NCI-H345 treated with DMSO at 0.1 percent for 48 hours (cell line): ENCODE measurements at regions not wholly inside any gene's neighbourhood (a gene's known extent, or its start where the extent isn't known, plus 50 kb on each side); places are given as distances from the start of the nearest gene placed in this dataset.

Source experiments
- DNase-seq: peaks from one replicate; lab custom pipeline; 2025; ENCODE audit not compliant: unreplicated experiment; lab: John Stamatoyannopoulos, UW

DNA sequence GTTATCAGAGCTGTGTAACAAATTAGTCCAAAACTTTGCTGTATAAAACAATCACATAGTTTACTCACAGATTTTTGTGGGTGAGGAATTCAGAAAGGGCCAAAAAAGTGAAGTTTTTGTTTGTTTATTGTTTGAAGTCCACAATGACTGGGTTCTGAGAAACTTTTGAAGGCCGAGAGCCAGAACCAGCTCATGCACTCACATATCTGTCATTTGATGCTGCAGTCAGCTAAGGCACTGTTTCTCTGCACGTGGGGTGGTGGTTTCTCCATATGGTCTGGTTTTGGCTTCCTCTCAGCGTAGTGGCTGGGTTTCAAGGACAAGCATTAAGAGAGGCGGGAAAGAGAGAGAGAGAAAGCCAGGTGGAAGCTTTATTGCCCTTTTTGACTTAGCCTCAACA is 131.8 kb downstream of the TWIST2 start:
- no peak for DNase-seq

DNA sequence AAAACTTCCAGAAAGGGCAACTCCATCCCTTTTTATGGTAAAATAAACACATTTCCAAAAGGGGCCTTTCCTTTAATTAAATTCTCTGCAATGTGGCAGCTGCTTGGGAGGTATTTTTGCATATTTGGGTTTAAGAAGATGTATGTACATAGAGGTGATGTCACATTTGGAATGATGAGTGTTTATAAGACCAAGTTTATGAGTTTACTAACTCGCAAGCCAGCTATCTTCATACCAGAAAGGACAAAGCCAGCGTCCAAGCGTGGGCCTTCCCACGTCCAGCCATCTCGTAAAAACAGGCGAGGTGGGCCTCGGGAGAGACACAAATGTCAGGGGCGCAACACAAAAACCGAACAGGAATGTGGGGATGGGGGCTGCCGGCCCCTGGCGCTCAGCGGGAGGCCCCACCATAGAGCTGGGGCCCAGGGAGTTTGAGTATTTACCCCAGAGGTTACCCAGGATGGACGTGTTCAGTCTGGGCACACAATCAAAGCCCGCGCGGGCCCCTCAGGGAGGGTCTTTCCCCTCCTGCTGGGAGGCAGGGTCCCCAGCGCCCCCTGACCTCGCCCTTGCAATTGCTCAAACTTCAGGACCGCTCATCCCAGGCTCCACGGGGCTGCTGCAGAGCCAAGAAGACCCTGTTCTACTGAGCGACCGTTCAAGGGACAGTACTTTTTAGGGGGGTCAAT is 137.3 kb downstream of the TWIST2 start:
- DNase-seq, result no peak

DNA sequence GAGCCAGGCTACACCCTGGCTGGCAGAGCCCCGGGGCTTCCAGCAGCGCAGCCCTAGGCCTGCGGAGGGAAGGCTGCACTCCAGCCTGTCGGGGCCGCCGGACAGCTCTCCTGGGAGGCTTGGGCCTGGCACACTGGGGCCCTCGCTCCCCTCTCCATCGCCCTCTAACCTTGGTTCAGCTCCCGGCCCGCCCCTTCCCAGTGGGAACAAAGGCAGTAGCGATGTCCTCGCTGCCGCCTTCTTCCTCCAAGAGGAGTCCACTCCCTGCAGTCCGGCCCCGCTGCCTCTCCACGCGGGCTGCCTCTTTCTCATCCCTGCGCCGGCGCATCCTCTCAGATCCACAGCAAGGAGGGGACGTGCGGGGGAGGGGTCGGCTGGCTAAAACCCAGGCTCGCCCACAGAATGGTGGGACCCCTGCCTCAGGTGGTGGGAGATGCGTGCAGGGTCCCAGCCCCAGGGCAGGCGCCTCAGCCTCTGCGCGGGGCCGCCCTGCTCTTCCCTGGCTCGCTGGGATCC is 138.1 kb downstream of the TWIST2 start:
- no peak for DNase-seq

DNA sequence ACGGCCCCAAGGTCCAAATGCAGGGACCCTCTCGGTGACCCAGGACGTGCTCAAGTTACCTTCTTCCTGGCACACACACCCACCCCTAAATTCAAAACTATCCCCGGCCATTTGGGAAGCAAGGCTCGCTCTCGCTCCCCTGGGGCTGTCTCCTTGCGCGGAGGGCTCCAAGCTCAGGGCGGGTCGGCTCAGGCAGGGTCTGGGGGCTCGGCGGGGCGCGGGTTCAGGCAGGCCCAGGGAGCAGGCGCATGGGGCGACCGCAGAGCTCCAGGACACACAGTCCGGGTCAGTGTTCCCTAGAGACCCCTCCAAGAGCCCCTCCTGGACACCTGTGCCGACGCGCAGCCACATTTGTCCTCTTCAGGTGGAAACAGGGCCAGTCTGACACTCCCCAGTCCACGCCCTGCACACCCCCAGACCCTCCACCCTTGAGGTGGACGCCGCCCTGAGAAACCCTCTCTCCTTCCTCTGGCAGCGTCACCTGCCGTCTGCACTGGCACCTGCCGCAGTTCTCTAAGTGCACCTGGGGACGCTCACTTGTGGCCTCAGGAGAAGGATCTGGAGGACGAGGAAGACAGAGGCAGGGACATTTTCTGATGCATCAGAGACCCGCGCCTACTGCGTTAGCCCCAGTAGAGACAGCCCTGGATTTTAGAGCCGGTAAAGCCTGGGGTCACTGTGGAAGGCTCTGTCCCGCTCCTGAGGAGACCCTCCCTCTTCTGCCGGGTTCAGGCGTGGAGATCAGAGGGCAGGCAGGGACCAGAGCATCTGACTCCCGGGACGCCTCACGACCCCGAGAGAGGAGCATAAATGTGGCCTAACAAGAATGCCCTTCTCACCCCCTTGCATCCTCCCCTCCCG is 138.8 kb downstream of the TWIST2 start:
- no peak for DNase-seq

DNA sequence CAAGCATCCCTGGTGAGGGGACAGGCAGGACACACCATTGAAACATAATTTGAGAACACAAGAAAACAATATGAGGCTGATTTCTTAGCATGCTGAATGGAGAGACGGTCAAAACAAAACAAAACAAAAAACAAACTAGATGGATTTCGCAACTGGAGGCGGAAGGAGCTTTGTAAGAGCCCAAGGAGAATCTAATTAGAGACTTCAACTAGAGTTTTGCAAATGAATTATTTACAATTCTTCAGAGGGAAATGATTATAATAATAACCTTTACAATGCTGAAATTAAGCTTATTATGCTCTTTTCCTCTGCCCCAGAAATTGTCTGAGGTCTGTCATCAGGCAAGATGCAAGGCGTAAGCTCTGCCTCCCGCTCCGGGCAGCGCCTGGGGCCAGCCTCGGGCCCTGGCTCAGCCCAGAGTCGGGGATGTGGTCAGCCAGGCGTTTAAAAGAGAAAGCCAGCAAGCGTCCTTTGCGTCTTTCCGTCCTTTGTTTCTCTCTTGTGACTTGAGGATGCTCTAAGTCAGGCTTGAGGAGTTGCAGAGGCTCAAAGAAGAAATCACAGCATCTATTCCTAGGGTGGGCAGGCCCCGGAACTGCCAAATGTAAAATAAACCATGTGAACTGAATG is 139.6 kb downstream of the TWIST2 start:
- no peak for DNase-seq

DNA sequence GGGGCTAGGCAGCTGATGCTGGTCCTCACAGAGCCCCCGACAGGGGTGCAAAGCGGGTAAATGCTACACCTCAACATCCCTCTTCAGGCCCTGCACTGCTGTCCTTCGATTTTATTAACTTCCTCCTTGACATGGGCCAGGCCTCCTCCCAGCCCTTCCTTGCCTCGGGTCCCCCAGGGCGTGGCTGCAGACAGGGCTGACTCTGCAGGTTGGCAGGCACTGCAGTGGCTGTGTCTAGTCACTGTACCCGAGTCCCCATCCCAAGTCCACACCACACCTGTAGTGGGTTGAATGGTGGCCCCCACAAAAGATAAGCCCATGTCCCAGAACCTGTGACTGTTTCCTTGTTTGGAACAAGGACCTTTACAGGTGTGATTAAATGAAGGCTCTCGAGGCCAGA is 140.2 kb downstream of the TWIST2 start:
- no peak for DNase-seq

DNA sequence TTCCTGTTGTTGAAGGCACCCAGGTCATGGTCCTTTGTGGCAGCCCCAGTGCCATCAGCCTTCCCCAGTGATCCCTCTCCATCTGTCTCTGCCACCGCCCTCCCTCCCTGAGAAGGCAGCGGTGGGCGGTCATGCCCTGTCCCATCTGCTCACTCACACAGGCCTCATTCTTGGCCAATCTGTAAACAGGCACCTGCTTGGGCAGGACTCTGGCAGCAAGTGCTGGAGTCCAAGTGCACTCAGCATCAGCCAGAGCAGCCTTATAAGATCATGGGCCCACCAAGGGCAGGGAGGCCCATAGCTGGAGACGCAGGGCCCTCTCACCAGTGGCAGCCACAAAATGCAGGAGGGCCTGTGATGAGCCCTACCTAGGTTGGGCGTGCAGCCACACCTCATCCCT is 140.9 kb downstream of the TWIST2 start:
- DNase-seq, result no peak

DNA sequence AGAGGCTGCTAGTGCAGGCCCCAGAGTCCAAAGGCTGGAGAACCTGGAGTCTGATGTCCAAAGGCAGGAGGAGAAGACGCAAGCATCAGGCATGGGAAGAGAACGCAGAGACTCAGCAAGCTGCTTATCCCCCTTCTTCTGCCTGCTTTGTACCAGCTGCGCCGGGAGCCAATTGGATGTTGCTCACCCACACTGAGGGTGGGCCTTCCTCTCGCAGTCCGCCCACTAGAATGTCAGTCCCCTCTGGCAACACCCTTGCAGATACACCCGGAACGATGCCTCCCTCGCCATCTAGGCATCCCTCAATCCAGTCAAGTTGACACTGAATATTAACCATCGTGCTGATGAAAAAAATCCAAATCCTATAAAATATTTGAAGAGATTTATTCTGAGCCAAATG is 141.6 kb downstream of the TWIST2 start:
- DNase-seq, result no peak

DNA sequence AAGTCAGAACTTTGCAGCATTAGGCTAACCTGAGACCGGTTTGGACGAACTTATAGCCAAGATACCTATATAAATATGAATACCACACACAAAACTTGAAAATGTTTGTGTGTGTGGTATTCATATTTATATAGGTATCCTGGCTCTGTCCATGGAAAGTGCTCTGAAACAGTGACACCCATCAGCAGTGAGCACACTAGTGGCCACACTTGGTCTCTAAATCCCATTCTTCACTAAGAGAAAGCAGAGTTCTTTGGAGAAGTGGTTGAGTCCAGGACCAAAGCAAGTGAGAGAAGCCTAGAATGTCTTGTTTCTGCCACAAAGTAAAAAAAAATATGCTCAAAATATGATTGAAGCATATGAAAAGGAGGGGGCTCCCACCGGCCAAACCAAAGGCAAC is 146.5 kb downstream of the TWIST2 start:
- DNase-seq, result no peak

DNA sequence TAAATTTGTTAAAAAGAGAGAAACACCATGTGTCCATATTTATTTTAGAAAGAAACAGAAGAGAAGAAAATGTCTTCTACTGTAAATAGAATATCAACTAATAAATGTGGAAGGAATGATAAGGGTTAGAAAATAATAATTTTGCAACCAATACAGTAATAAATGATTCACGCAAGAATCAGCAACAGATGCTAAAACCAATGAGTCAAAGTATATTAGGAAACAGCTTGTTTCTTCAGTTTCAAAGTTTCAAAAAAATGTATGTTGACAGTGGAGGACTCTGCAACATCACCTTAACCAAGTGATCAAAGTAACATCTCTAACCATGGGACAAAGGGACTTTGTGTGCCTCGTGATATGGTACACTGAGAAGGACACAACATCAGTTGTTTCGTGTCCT is 147.0 kb downstream of the TWIST2 start:
- DNase-seq, result no peak

DNA sequence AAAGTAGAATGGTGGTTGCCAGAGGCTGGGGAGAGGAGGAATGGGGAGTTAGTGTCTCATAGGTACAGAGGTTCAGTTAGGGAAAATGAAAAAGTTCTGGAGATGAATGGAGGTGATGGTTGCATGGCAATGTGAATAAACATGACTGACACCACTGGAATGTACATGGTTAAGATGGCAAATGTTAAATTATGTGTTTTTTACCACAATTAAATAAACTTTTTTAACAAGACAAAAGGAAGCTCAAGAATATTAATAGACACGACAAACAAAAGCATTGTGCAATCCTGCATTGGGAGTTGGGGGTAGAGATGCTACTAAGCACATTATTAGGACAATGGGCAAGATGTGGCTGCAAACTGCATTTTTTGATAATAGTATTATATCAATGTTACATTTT is 147.7 kb downstream of the TWIST2 start:
- no peak for DNase-seq

DNA sequence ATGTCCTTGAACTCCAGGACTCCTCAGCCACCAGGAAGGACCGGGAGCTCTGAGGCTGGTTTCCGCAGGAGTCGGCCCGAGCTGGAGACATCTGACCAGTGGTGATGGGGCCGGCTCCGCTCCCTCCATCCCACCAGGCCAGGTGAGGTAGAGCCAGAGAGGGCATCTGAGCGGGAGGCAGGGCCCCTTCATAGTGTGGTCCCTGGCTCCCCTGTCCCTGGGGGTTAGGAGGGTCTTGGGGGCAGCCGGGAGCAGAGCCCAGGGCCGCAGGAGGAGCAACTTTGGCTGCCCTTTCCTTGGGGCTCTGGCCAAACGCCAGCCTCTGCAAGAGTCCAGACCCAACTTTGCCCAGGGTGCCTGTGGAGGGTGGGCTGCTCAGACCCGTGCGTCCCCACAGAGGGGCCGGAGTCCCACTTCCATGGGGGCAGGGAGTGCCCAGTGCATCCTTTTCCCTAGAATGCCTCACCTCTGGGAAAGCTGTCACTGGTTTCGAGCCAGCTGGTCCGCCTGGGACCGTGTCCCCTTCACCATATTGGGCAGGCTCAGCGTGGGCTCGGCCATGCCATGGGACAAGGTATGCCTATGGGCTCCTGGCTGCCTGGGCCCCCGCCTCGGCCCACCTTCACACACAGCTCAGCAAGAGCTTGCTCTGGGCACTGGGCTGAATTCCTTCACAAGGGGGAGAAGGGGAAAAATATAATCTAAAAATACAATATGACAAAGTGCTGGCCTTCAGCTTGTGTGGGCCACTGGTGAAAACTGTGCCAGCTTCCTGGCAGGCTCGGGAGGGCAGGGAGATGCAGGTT is 148.6 kb downstream of the TWIST2 start:
- DNase-seq, result no peak

DNA sequence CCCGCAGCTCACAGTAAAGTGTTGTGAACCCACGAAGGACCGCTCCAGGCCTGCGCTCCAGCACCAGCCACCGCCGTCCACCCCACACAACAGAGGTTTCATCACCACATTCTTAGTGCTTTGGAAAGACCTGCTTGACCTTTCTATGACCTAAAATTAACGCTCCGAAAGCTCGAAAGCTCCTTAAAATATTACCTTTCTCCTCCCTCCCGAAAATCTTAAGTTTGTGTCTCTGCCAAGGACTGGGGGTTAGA is 149.2 kb downstream of the TWIST2 start:
- DNase-seq, result no peak

DNA sequence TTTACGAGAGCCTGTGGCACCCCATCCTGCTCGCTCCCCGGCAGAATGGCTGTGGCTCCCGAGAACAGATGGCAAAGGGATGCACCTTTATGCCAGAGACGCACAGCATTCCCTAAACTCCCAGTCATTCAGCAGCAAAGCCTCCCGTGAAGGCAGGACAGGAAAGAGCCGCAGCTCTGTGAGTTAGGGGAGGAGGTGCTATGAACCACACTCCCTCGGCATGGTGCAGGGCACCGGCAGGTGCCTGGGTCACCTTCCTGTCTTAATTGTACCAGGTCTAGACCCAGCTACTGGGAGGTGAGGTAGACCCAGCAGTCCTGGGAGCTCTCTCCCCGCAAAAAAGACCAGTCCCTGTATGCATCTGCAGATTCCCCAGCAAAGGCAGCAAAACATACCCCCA is 149.8 kb downstream of the TWIST2 start:
- no peak for DNase-seq
